Osteocyte (in vitro differentiated cells): ENCODE measurements at regions not wholly inside any gene's neighbourhood (a gene's known extent, or its start where the extent isn't known, plus 50 kb on each side); places are given as distances from the start of the nearest gene placed in this dataset.

Source experiments
- DNase-seq: peaks from one replicate; pipeline ENCODE4 v3.0.0; 2021; ENCODE audit warnings: mixed read lengths; ENCODE audit not compliant: unreplicated experiment; ENCODE audit errors: extremely low spot score
- H3K27ac Mint-ChIP-seq: one replicate; pipeline ENCODE4 v1.8.0; 2021; ENCODE audit warnings: mild to moderate bottlenecking, mixed read lengths; ENCODE audit not compliant: unreplicated experiment
- H3K27me3 Mint-ChIP-seq: one replicate; pipeline ENCODE4 v1.8.0; 2021; ENCODE audit warnings: mixed read lengths; ENCODE audit not compliant: unreplicated experiment
- H3K36me3 Mint-ChIP-seq: one replicate; pipeline ENCODE4 v1.8.0; 2021; ENCODE audit warnings: mixed read lengths; ENCODE audit not compliant: unreplicated experiment
- H3K4me1 Mint-ChIP-seq: one replicate; pipeline ENCODE4 v1.8.0; 2021; ENCODE audit warnings: mixed read lengths; ENCODE audit not compliant: unreplicated experiment
- H3K4me3 Mint-ChIP-seq: one replicate; pipeline ENCODE4 v1.8.0; 2021; ENCODE audit warnings: mild to moderate bottlenecking, moderate library complexity, mixed read lengths; ENCODE audit not compliant: unreplicated experiment
- H3K9me3 Mint-ChIP-seq: one replicate; pipeline ENCODE4 v1.8.0; 2021; ENCODE audit warnings: mixed read lengths; ENCODE audit not compliant: unreplicated experiment
- CTCF ChIP-seq: fragments of 200-600 bp; sonication (generic); IDR thresholded peaks from 2 replicates; pipeline ENCODE4 v1.5.0; 2021; ENCODE audit warnings: antibody characterized with exemption, mild to moderate bottlenecking, moderate library complexity

GRCh38 chr18:22045221-22045918 is 124.0 kb upstream of the GATA6 start:
- no peak overlapping the region for H3K27ac Mint-ChIP-seq
- no peak for DNase-seq
- H3K27me3 Mint-ChIP-seq = peaks cover 16% of the 10 kb centered on the region
- H3K4me1 Mint-ChIP-seq = no peaks in the 10 kb centered on the region
- no peaks in the 10 kb centered on the region for H3K36me3 Mint-ChIP-seq
- TF ChIP-seq CTCF = no peak
- H3K4me3 Mint-ChIP-seq = no peak overlapping the region
- H3K9me3 Mint-ChIP-seq = no peaks in the 10 kb centered on the region

GRCh38 chr18:22046473-22046872 is 122.9 kb upstream of the GATA6 start:
- H3K36me3 Mint-ChIP-seq = no peaks in the 10 kb centered on the region
- no peak overlapping the region for H3K4me3 Mint-ChIP-seq
- no peaks in the 10 kb centered on the region for H3K9me3 Mint-ChIP-seq
- H3K27me3 Mint-ChIP-seq = peaks cover 16% of the 10 kb centered on the region
- no peaks in the 10 kb centered on the region for H3K4me1 Mint-ChIP-seq
- TF ChIP-seq CTCF = no peak
- no peak overlapping the region for H3K27ac Mint-ChIP-seq
- DNase-seq = no peak

- Mint-ChIP-seq H3K4me1 (no peaks in the 10 kb centered on the region), H3K4me3 (no peak overlapping the region), H3K36me3 (no peaks in the 10 kb centered on the region), H3K27ac (no peak overlapping the region), H3K27me3 (peaks cover 16% of the 10 kb centered on the region), H3K9me3 (no peaks in the 10 kb centered on the region)
- no peak for DNase-seq
- TF ChIP-seq CTCF = no peak
Observed at GRCh38 chr18:22047485-22047884, 121.9 kb upstream of the GATA6 start.

- no peak overlapping the region for H3K27ac Mint-ChIP-seq
- TF ChIP-seq CTCF = no peak
- no peak for DNase-seq
- H3K4me3 Mint-ChIP-seq = no peak overlapping the region
- no peaks in the 10 kb centered on the region for H3K4me1 Mint-ChIP-seq
- peaks cover 13% of the 10 kb centered on the region for H3K27me3 Mint-ChIP-seq
- no peaks in the 10 kb centered on the region for H3K36me3 Mint-ChIP-seq
- H3K9me3 Mint-ChIP-seq = no peaks in the 10 kb centered on the region
Observed at GRCh38 chr18:22048221-22048620, 121.2 kb upstream of the GATA6 start.

GRCh38 chr18:22048932-22049615 is 120.3 kb upstream of the GATA6 start:
- no peak for TF ChIP-seq CTCF
- H3K27ac Mint-ChIP-seq = no peak overlapping the region
- no peaks in the 10 kb centered on the region for H3K9me3 Mint-ChIP-seq
- no peaks in the 10 kb centered on the region for H3K4me1 Mint-ChIP-seq
- no peaks in the 10 kb centered on the region for H3K36me3 Mint-ChIP-seq
- DNase-seq = no peak
- H3K27me3 Mint-ChIP-seq = peaks cover 7% of the 10 kb centered on the region
- no peak overlapping the region for H3K4me3 Mint-ChIP-seq
